ENCODE measurements at regions not wholly inside any gene's neighbourhood (a gene's known extent, or its start where the extent isn't known, plus 50 kb on each side); places are given as distances from the start of the nearest gene placed in this dataset.

DNA sequence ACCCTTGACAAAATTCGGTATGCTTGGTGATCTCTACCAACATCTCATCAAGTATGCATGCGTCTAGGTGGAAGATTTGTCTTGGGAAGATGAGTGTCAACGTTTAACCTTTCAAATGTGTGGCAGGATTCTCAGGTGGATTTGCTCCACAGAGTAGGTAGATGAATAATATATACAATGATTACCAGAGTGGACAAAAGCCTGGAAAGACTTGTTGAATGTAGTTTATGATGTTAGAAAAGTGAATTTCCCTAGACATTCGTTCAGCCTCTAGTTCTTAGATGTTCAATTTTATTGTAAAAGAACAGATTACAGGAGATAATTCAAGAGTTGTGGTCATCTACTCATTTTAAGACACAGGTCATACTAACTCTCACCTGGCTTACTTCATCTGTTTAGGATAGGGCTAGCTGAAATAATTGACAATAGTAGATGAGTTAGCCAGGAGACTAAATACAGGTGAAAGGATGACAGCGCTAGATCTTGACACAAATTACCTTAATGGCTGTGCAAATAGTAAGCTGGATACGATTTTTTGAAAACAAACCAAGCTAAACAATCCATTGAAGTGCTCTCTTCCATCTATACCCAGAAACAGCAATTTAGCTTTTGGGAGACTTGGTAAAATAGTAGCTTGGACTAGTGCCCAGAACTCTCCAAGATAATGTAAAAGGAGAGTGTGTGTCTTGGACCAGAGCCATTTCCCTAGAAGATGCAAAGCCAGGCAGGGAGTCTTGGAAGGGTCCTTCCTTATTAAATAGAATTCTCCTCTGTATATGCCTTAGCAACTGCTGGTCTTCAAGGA is 168.0 kb downstream of the DACT1 start:
- peaks cover 8% of the 10 kb centered on the region for H3K27me3 Mint-ChIP-seq (ENCODE audit: insufficient read depth)
- no peaks in the 10 kb centered on the region for H3K4me1 ChIP-seq (ENCODE audit: control insufficient read depth, insufficient read depth, low read length)
- H3K4me3 Mint-ChIP-seq: no peak overlapping the region
- TF ChIP-seq, protein P1, sequence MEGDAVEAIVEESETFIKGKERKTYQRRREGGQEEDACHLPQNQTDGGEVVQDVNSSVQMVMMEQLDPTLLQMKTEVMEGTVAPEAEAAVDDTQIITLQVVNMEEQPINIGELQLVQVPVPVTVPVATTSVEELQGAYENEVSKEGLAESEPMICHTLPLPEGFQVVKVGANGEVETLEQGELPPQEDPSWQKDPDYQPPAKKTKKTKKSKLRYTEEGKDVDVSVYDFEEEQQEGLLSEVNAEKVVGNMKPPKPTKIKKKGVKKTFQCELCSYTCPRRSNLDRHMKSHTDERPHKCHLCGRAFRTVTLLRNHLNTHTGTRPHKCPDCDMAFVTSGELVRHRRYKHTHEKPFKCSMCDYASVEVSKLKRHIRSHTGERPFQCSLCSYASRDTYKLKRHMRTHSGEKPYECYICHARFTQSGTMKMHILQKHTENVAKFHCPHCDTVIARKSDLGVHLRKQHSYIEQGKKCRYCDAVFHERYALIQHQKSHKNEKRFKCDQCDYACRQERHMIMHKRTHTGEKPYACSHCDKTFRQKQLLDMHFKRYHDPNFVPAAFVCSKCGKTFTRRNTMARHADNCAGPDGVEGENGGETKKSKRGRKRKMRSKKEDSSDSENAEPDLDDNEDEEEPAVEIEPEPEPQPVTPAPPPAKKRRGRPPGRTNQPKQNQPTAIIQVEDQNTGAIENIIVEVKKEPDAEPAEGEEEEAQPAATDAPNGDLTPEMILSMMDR (conservative IDR thresholded peaks at IDR 0.05): no peak
- 92 to 94% methylated on average over 4 to 6 of the region's 6 CpGs for WGBS, 2 experiments (ENCODE audit: insufficient coverage in 1 of 2, insufficient read length in 1 of 2)
- peaks cover 2% of the 10 kb centered on the region for H3K4me1 Mint-ChIP-seq
- no peaks in the 10 kb centered on the region for H3K36me3 Mint-ChIP-seq (ENCODE audit: low read depth)
- no peak overlapping the region for H3K27ac ChIP-seq (ENCODE audit: low read depth, low read length)
- no peaks in the 10 kb centered on the region for H3K9me3 ChIP-seq (ENCODE audit: control insufficient read depth, low read length)
- no peak overlapping the region for H3K4me3 ChIP-seq (ENCODE audit: low read length)
- peaks cover 6% of the 10 kb centered on the region for H3K9me3 Mint-ChIP-seq
- no peak for DNase-seq
- no peak overlapping the region for H3K27ac Mint-ChIP-seq
- H3K9ac ChIP-seq (ENCODE audit: extremely low read depth, low read length, poor library complexity, severe bottlenecking): no peak overlapping the region
- no peaks in the 10 kb centered on the region for H3K36me3 ChIP-seq (ENCODE audit: control insufficient read depth, insufficient read depth, low read length)
- no peaks in the 10 kb centered on the region for H3K27me3 ChIP-seq (ENCODE audit: control insufficient read depth, insufficient read depth, low read length, poor library complexity, severe bottlenecking)

- Histone ChIP-seq H3K4me1 (ENCODE audit: control insufficient read depth, insufficient read depth, low read length) (no peaks in the 10 kb centered on the region), H3K27me3 (ENCODE audit: control insufficient read depth, insufficient read depth, low read length, poor library complexity, severe bottlenecking) (no peaks in the 10 kb centered on the region), H3K4me3 (ENCODE audit: low read length) (no peak overlapping the region), H3K9ac (ENCODE audit: extremely low read depth, low read length, poor library complexity, severe bottlenecking) (no peak overlapping the region), H3K9me3 (ENCODE audit: control insufficient read depth, low read length) (no peaks in the 10 kb centered on the region), H3K36me3 (ENCODE audit: control insufficient read depth, insufficient read depth, low read length) (no peaks in the 10 kb centered on the region), H3K27ac (ENCODE audit: low read depth, low read length) (no peak overlapping the region)
- peaks cover 6% of the 10 kb centered on the region for H3K9me3 Mint-ChIP-seq
- no peak overlapping the region for H3K27ac Mint-ChIP-seq
- no peak for DNase-seq
- H3K4me3 Mint-ChIP-seq: no peak overlapping the region
- H3K27me3 Mint-ChIP-seq (ENCODE audit: insufficient read depth): peaks cover 8% of the 10 kb centered on the region
- H3K4me1 Mint-ChIP-seq: peaks cover 16% of the 10 kb centered on the region
- no peaks in the 10 kb centered on the region for H3K36me3 Mint-ChIP-seq (ENCODE audit: low read depth)
- TF ChIP-seq, protein P1 (conservative IDR thresholded peaks at IDR 0.05): no peak
These were observed 169.4 kb downstream of the DACT1 start for GRCh38 chr14:58807191-58807590.

DNA sequence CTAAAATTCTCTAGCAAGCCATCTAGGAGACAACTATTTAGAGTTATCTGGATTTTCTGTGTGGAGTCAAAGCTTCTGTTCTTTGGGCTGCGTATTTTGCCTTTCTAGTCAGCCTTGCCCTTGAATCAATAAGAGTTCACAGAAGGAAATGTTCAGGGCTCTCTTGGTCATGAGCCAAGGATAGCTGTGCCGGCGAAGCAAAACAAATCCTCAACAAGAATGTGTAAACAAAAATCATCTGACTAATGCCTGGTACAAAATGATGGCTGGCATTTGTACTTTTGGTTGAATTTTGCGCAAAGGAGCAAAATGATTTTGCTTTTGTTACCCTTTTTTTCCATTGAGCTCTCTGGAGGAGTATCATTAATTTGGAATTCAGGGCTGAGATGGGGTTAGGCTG is 171.1 kb downstream of the DACT1 start:
- Mint-ChIP-seq H3K4me1 (peaks cover 25% of the 10 kb centered on the region), H3K36me3 (ENCODE audit: low read depth) (no peaks in the 10 kb centered on the region), H3K27ac (no peak overlapping the region), H3K27me3 (ENCODE audit: insufficient read depth) (peaks cover 8% of the 10 kb centered on the region), H3K4me3 (no peak overlapping the region), H3K9me3 (no peaks in the 10 kb centered on the region)
- WGBS, 2 experiments (ENCODE audit: insufficient coverage in 1 of 2, insufficient read length in 1 of 2): 86 to 100% methylated on average over 4 of the region's 4 CpGs
- Histone ChIP-seq H3K4me3 (ENCODE audit: low read length) (no peak overlapping the region), H3K27me3 (ENCODE audit: control insufficient read depth, insufficient read depth, low read length, poor library complexity, severe bottlenecking) (no peaks in the 10 kb centered on the region), H3K9ac (ENCODE audit: extremely low read depth, low read length, poor library complexity, severe bottlenecking) (no peak overlapping the region), H3K4me1 (ENCODE audit: control insufficient read depth, insufficient read depth, low read length) (no peaks in the 10 kb centered on the region), H3K9me3 (ENCODE audit: control insufficient read depth, low read length) (no peaks in the 10 kb centered on the region), H3K27ac (ENCODE audit: low read depth, low read length) (no peak overlapping the region), H3K36me3 (ENCODE audit: control insufficient read depth, insufficient read depth, low read length) (no peaks in the 10 kb centered on the region)
- TF ChIP-seq, protein P1 (conservative IDR thresholded peaks at IDR 0.05): no peak
- no peak for DNase-seq

All from endodermal cell (in vitro differentiated cells).